Trophoblast cell (in vitro differentiated cells and primary cell): ENCODE measurements at regions not wholly inside any gene's neighbourhood (a gene's known extent, or its start where the extent isn't known, plus 50 kb on each side); places are given as distances from the start of the nearest gene placed in this dataset.
"Not testable (repeated sequence)": the region's sequence is repeated elsewhere in the genome, so short reads cannot be mapped to it uniquely, and the experiment has no call there.

Experiments used
- DNase-seq, 2 donors: peaks; one replicate each; pipeline ENCODE4 v3.0.0-alpha.2; 2016
- H2AFZ ChIP-seq: 2 replicates; pipeline ENCODE4 v1.6.1; 2013; ENCODE audit warnings: low read length, moderate library complexity, mild to moderate bottlenecking; ENCODE audit not compliant: insufficient read depth, poor library complexity
- H2AK5ac ChIP-seq: 2 replicates; pipeline ENCODE4 v1.6.1; 2013; ENCODE audit warnings: mild to moderate bottlenecking, low read length
- H2BK120ac ChIP-seq: 2 replicates; pipeline ENCODE4 v1.6.1; 2013; ENCODE audit warnings: low read length, mild to moderate bottlenecking, moderate library complexity; ENCODE audit not compliant: insufficient read depth, poor library complexity
- H2BK12ac ChIP-seq: 2 replicates; pipeline ENCODE4 v1.6.1; 2013; ENCODE audit warnings: mild to moderate bottlenecking, low read length, moderate library complexity
- H2BK5ac ChIP-seq: 2 replicates; pipeline ENCODE4 v1.6.1; 2013; ENCODE audit warnings: low read length, low read depth, moderate library complexity, mild to moderate bottlenecking; ENCODE audit not compliant: poor library complexity
- H3K14ac ChIP-seq: 2 replicates; pipeline ENCODE4 v1.6.1; 2013; ENCODE audit warnings: mild to moderate bottlenecking, low read length
- H3K18ac ChIP-seq: 2 replicates; pipeline ENCODE4 v1.6.1; 2013; ENCODE audit warnings: mild to moderate bottlenecking, low read length
- H3K23ac ChIP-seq: 2 replicates; pipeline ENCODE4 v1.6.1; 2013; ENCODE audit warnings: low read length
- H3K27ac ChIP-seq: 2 replicates; pipeline ENCODE4 v1.5.1; 2013; ENCODE audit warnings: low read depth, mild to moderate bottlenecking, inconsistent platforms, low read length, moderate library complexity
- H3K27me3 ChIP-seq: 2 replicates; pipeline ENCODE4 v1.6.1; 2013; ENCODE audit warnings: inconsistent platforms, mild to moderate bottlenecking, low read length, moderate library complexity; ENCODE audit not compliant: insufficient read depth
- H3K36me3 ChIP-seq, 2 experiments: 1 replicate in 1 of 2; 2 replicates in 1 of 2; pipeline ENCODE4 v1.6.1; 2013; ENCODE audit warnings: low read length in 2 of 2, mild to moderate bottlenecking in 2 of 2, moderate library complexity in 1 of 2; ENCODE audit not compliant: insufficient read depth in 2 of 2, control insufficient read depth in 1 of 2
- H3K4ac ChIP-seq: 2 replicates; pipeline ENCODE4 v1.6.1; 2013; ENCODE audit warnings: low read depth, mild to moderate bottlenecking, low read length, moderate library complexity
- H3K4me1 ChIP-seq, 2 experiments: 1 replicate in 1 of 2; 2 replicates in 1 of 2; pipeline ENCODE4 v1.6.1; 2013; ENCODE audit warnings: low read length in 2 of 2, mild to moderate bottlenecking in 2 of 2, moderate library complexity in 1 of 2; ENCODE audit not compliant: insufficient read depth in 2 of 2, control insufficient read depth in 1 of 2
- H3K4me2 ChIP-seq: 2 replicates; pipeline ENCODE4 v1.6.1; 2013; ENCODE audit warnings: inconsistent platforms, mild to moderate bottlenecking, low read length, moderate library complexity
- H3K4me3 ChIP-seq: 2 replicates; pipeline ENCODE4 v1.5.1; 2013; ENCODE audit warnings: mild to moderate bottlenecking, low read depth, low read length, inconsistent platforms
- H3K79me1 ChIP-seq: one replicate; pipeline ENCODE4 v1.6.1; 2013; ENCODE audit warnings: low read length
- H3K79me2 ChIP-seq: 2 replicates; pipeline ENCODE4 v1.6.1; 2013; ENCODE audit warnings: low read length, mild to moderate bottlenecking; ENCODE audit not compliant: control insufficient read depth, insufficient read depth, poor library complexity
- H3K9ac ChIP-seq: 2 replicates; pipeline ENCODE4 v1.6.1; 2013; ENCODE audit warnings: mild to moderate bottlenecking, low read length
- H3K9me3 ChIP-seq: 2 replicates; pipeline ENCODE4 v1.6.1; 2013; ENCODE audit warnings: low read depth, mild to moderate bottlenecking, control low read depth, inconsistent platforms, low read length; ENCODE audit not compliant: insufficient read depth
- H4K12ac ChIP-seq: 2 replicates; pipeline ENCODE4 v1.6.1; 2013; ENCODE audit warnings: low read depth, mild to moderate bottlenecking, low read length, moderate library complexity
- H4K8ac ChIP-seq: 2 replicates; pipeline ENCODE4 v1.6.1; 2013; ENCODE audit warnings: low read depth, mild to moderate bottlenecking, low read length, moderate library complexity
- H4K91ac ChIP-seq: one replicate; pipeline ENCODE4 v1.6.1; 2013; ENCODE audit warnings: low read depth, mild to moderate bottlenecking, low read length, moderate library complexity
- WGBS: extraction: QIAGEN DNeasy Blood & Tissue Kit; methylation state at CpG from one replicate; pipeline ENCODE4 v1.1.7; 2013; ENCODE audit warnings: missing lambda C conversion rate; ENCODE audit not compliant: insufficient read length, insufficient coverage; ENCODE audit errors: extremely low coverage; 5-methylcytosine and 5-hydroxymethylcytosine counted together

DNA sequence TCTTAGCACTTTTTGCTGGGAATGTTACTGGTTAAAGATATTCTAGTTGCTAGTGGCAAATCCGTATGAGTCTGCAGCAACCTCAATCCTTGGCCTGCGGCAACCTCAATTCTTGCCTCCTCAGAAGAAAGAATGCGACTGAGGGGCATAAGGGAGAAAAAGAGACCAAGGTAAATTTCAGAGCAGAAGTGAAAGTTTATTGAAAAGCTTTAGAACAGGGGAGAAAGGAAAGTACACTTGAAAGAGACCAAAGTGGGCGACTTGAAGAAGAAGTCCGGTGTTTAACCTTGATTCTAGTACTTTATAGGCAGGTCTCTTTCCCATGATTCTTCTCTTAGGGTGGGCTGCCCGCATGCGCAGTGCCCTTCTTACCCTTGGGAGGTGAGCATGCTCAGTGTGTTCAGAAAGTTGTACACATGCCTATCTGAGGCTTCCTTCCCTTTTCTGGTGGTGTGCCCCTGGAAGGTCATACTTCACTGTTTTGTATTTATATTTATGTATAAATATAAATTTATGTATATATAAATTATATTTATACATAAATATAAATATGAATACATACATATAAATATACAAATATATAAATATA is 1198.8 kb downstream of the RPIA start:
- not testable (repeated sequence) for H3K18ac ChIP-seq, H3K27me3 ChIP-seq, H2AK5ac ChIP-seq, H3K4me3 ChIP-seq, H3K4ac ChIP-seq, H3K79me2 ChIP-seq, H3K79me1 ChIP-seq, H3K14ac ChIP-seq, H3K9me3 ChIP-seq, H2BK5ac ChIP-seq, DNase-seq, H4K91ac ChIP-seq, H3K9ac ChIP-seq, H4K12ac ChIP-seq, H2BK12ac ChIP-seq, H3K36me3 ChIP-seq, H3K27ac ChIP-seq, H3K4me2 ChIP-seq, H3K4me1 ChIP-seq, H2AFZ ChIP-seq, H2BK120ac ChIP-seq, H4K8ac ChIP-seq, H3K23ac ChIP-seq
- no CpG with 5 or more reads among the region's 7 CpGs for WGBS

DNA sequence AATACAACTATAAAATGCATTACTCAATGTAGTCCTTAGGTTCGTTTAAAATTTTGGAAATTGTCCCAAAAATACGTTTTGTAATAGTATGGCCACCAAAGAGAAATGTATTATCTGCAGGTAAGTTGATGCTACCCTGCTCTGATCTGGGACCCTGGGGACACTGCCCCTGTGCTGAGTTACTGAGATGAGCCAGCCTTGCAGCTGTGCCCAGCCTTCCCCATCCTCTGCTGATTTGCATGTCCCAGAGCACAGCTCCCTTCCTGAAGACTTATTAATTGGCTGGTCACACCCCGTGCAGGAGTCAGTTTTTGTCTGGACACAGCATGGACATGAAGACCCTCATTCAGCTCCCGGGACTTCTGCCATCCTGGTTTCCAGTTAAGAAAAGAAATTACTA is 1203.5 kb downstream of the RPIA start:
- H3K27ac ChIP-seq, H2BK120ac ChIP-seq, H4K8ac ChIP-seq, H3K23ac ChIP-seq, H3K4me2 ChIP-seq, H2BK12ac ChIP-seq, H3K9me3 ChIP-seq, H3K79me1 ChIP-seq, H3K4ac ChIP-seq, H3K79me2 ChIP-seq, H3K18ac ChIP-seq, H3K9ac ChIP-seq, H2AFZ ChIP-seq, H3K14ac ChIP-seq, H3K4me3 ChIP-seq, H3K4me1 ChIP-seq, H2BK5ac ChIP-seq, DNase-seq, H2AK5ac ChIP-seq, H4K91ac ChIP-seq, H4K12ac ChIP-seq, H3K36me3 ChIP-seq, H3K27me3 ChIP-seq: not testable (repeated sequence)
- WGBS = no CpG with 5 or more reads among the region's 4 CpGs

DNA sequence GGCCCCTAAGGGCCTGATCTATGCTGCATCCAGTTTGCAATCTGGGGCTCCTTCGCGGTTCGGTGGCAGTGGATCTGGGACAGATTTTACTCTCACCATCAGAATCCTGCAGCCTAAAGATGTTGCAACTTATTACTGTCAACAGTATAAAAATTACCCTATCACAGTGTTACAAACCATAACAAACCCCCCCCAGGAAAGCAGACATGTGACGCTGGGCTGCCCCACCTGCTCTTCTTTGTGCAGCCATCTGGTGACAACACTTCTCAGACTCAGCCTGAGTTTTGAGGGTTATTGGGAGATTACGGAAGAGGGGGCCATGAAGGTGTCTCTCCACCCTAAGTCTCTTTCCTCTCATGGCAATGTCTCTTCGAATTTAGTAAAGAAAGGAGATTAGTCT is 1204.2 kb downstream of the RPIA start:
- not testable (repeated sequence) for H4K91ac ChIP-seq, H2AK5ac ChIP-seq, H3K4me1 ChIP-seq, H3K4me2 ChIP-seq, H3K27me3 ChIP-seq, H3K4me3 ChIP-seq, H3K23ac ChIP-seq, H3K36me3 ChIP-seq, H3K18ac ChIP-seq, DNase-seq, H4K12ac ChIP-seq, H3K4ac ChIP-seq, H2BK5ac ChIP-seq, H4K8ac ChIP-seq, H3K79me2 ChIP-seq, H3K14ac ChIP-seq, H3K27ac ChIP-seq, H3K9ac ChIP-seq, H3K79me1 ChIP-seq, H2BK12ac ChIP-seq, H3K9me3 ChIP-seq, H2BK120ac ChIP-seq, H2AFZ ChIP-seq
- no CpG with 5 or more reads among the region's 6 CpGs for WGBS

DNA sequence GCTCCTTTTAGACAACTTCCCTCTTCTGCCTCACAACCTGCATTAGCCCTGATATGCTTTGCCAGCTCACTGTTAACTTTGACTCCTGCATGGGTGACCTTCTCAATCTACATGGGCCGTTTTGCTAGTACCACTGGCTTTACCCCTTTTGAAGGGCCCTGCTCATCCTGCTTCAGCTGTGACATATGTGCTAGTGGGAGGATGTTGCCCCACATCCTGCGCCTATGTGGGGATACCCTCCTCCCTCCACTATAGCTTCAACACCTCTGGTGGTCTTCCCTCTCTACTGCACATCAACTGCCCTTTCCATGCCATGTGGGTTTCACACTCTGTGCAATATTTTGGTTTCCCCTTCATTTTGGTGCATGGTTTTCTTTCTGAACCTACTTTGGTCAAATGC is 1235.5 kb downstream of the RPIA start:
- not testable (repeated sequence) for H4K8ac ChIP-seq, H3K9me3 ChIP-seq, H3K79me2 ChIP-seq, H3K4me1 ChIP-seq, H3K27ac ChIP-seq, H3K36me3 ChIP-seq, H2AK5ac ChIP-seq, H2BK120ac ChIP-seq, H3K4me2 ChIP-seq, H3K79me1 ChIP-seq, H3K4ac ChIP-seq, H3K9ac ChIP-seq, H3K27me3 ChIP-seq, H4K91ac ChIP-seq, H2BK5ac ChIP-seq, H2AFZ ChIP-seq, H3K4me3 ChIP-seq, DNase-seq, H3K18ac ChIP-seq, H2BK12ac ChIP-seq, H3K14ac ChIP-seq, H4K12ac ChIP-seq, H3K23ac ChIP-seq
- WGBS = no CpG with 5 or more reads among the region's 2 CpGs
